NCI-H187 (cell line): ENCODE measurements at regions not wholly inside any gene's neighbourhood (a gene's known extent, or its start where the extent isn't known, plus 50 kb on each side); places are given as distances from the start of the nearest gene placed in this dataset.
A peak's percentile ranks its signal among the peaks of the same experiment; 100 is the strongest.
"Not testable (repeated sequence)": the region's sequence is repeated elsewhere in the genome, so short reads cannot be mapped to it uniquely, and the experiment has no call there.

Experiments used
- DNase-seq, 2 experiments: peaks; one replicate each; lab custom pipeline; 2025; lab: John Stamatoyannopoulos, UW

- no peak for DNase-seq
Measured at GRCh38 chr3:124363476-124363875, 366.8 kb upstream of the UMPS start.

GRCh38 chr3:124364317-124365020 lies 365.8 kb upstream of the UMPS start:
- no peak for DNase-seq

- not testable (repeated sequence) for DNase-seq
Measured at GRCh38 chr3:124366655-124367054, 363.6 kb upstream of the UMPS start.

GRCh38 chr3:124372775-124373174 lies 357.5 kb upstream of the UMPS start:
- peak in 1 of 2 experiments; percentile 27 for DNase-seq

- no peak for DNase-seq
Measured at GRCh38 chr3:124373524-124373923, 356.7 kb upstream of the UMPS start.

- no peak for DNase-seq
Measured at GRCh38 chr3:124374583-124374982, 355.7 kb upstream of the UMPS start.

- no peak for DNase-seq
Measured at GRCh38 chr3:124381575-124382333, 348.5 kb upstream of the UMPS start.

GRCh38 chr3:124383051-124383450 lies 347.2 kb upstream of the UMPS start:
- peak in 1 of 2 experiments; percentile 4 for DNase-seq

- no peak for DNase-seq
Measured at GRCh38 chr3:124383846-124384466, 346.3 kb upstream of the UMPS start.

GRCh38 chr3:124384527-124384926 lies 345.7 kb upstream of the UMPS start:
- no peak for DNase-seq

GRCh38 chr3:124385996-124386395 lies 344.3 kb upstream of the UMPS start:
- DNase-seq: no peak

GRCh38 chr3:124386996-124387595 lies 343.2 kb upstream of the UMPS start:
- no peak for DNase-seq

- DNase-seq: no peak
Measured at GRCh38 chr3:124391774-124392173, 338.5 kb upstream of the UMPS start.

- no peak for DNase-seq
Measured at GRCh38 chr3:124393340-124393739, 336.9 kb upstream of the UMPS start.

GRCh38 chr3:124395162-124395561 lies 335.1 kb upstream of the UMPS start:
- DNase-seq: no peak

- DNase-seq: no peak
Measured at GRCh38 chr3:124395584-124396338, 334.5 kb upstream of the UMPS start.

GRCh38 chr3:124396339-124396950 lies 333.8 kb upstream of the UMPS start:
- DNase-seq: no peak

GRCh38 chr3:124397088-124397487 lies 333.2 kb upstream of the UMPS start:
- DNase-seq: no peak

GRCh38 chr3:124398594-124398993 lies 331.7 kb upstream of the UMPS start:
- no peak for DNase-seq

- no peak for DNase-seq
Measured at GRCh38 chr3:124401843-124402242, 328.4 kb upstream of the UMPS start.

- no peak for DNase-seq
Measured at GRCh38 chr3:124402791-124403190, 327.5 kb upstream of the UMPS start.
